DLD1 (cell line): ENCODE measurements at regions not wholly inside any gene's neighbourhood (a gene's known extent, or its start where the extent isn't known, plus 50 kb on each side); places are given as distances from the start of the nearest gene placed in this dataset.
"Not testable (repeated sequence)": the region's sequence is repeated elsewhere in the genome, so short reads cannot be mapped to it uniquely, and the experiment has no call there.

ENCODE experiments used
- in situ Hi-C: cut with HindIII; loops from 2 replicates; pipeline ENCODE4 v1.10.0; 2017; ENCODE audit warnings: low sequenced_read_pairs

DNA sequence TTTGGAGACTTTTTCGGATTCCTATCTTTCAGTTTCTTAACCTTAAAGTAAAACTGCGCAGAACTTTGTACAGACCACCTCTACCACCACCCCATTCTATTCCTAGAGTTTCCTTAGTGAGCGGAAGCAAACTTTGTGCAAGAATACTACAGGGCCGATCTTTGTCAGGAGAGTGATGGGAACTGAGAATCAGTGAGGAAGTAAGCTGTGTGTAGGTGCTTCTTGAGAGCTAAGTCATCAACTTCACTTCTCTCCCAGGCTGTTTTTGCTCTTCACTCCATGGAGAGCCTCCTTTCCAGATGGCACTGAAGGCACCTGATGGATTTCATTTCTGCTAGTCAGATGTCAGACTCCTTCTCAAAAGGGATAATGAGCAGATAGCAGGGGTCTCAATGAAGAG, 127.3 kb downstream of the SPATA31D1 start:
- in situ Hi-C loops, result no loop called here

DNA sequence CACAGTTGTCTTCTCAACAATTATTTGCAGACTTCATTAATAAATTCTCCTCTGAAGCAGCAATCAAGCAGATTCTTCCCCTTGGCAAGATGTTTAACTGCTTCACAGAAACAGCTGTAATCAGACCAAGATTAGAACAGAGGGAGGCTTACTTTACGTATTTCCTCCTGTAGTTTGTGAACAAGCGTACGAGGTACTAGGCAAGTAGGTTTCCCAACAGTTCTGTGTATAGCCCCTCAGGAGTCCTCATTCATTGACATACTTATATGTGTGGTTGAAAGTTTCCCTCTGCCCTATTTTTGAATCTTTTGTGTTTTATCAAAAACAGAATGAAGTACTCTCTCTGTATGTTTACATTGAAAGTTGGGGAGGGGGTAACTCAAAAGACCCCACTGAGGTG, 128.0 kb downstream of the SPATA31D1 start:
- in situ Hi-C loops, result no loop called here

DNA sequence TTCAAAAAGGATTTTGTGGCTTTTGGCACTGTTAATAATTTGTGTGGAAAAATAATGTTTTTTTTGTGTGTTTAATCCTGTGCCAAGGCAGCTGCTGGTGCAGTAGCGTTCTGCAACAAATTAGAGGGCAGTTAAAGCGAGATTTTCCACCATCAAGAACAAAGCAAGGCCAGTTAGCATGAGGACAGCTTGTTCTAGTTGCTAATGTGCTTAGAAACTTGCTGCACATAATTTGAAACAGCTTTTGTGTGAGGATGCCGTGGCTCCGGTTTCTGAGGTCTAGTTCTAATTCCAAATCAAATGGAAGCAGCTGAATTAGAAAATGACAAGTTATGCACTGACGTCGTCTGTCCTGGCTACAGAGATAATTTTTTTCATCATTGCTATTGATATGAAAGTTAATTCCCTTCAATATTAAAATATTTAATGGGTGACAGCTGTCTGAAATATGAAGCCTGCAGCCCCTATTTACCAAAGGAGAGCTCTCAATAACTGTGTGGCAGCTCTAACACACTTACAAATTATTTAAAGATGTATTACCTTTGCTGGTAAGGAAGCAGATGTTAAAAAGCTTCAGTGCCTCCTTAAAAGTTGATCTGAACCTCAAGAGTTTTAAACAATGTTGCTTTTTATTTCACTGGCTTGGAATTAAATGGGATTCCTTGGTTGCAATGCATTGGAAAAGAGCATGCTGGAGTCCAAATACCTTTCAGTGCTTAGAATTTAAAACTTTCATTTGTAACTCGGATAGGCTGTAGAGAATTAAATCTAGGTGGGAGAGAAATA, 128.6 kb downstream of the SPATA31D1 start:
- in situ Hi-C loops, result no loop called here

GRCh38 chr9:82122731-82123130, 134.2 kb downstream of the SPATA31D1 start:
- in situ Hi-C loops, result no loop called here

- in situ Hi-C loops, result no loop called here
Observed at GRCh38 chr9:82124090-82124489, 135.5 kb downstream of the SPATA31D1 start.

GRCh38 chr9:82126256-82126655, 137.7 kb downstream of the SPATA31D1 start:
- in situ Hi-C loops, result no loop called here

DNA sequence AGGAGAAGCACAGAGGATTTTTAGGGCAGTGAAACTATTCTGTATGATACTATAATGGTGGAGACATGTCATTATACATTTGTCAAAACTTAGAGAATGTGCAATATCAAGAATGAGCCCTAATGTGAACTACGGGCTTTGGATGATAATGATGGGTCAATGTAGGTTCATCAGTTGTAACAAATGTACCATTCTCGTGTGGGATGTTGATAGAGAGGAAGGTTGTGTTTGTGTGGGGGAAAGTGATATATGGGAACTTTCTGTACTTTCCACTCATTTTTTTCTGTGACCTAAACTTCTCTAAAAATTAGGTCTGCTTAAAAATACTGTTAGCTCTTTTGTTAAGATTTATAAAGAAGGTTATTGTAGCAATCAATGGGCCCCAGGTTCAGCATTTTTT, 138.9 kb downstream of the SPATA31D1 start:
- in situ Hi-C loops, result no loop called here

- in situ Hi-C loops, result no loop called here
Observed at GRCh38 chr9:82128011-82128696, 139.6 kb downstream of the SPATA31D1 start.

GRCh38 chr9:82129708-82130107, 141.1 kb downstream of the SPATA31D1 start:
- in situ Hi-C loops, result no loop called here

DNA sequence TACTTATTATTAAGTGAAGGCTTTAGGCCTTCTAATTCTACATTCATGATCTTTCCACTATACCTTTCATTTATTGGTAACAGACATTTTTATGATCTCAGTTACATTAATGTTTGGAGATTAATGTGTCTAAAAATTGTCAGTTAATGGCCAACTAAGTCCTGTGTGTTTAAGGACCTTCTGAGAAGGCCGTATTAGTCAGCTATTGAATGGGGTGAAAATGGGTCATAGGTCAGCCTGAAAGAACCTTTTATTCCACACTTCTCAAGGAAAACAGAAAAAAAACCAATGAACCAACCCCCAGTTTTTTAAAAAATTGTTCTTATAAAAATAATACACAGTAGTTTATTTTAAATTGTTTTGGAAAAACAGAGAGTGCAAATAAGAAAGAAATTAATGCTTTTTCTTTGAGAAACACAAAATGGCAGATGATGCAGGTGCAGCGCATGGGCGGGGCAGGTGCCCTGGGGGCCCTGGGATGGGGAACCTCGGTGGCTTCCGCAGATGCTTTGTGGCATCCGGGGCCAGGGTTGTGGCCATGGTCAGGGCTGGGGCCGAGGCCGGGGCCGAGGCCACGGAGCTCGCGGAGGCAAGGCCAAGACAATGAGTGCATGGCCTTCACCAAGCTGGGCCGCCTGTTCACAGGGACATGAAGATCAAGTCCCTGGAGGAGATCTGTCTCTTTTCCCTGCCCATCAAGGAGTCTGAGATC, 141.9 kb downstream of the SPATA31D1 start:
- in situ Hi-C loops, result no loop called here

GRCh38 chr9:82131072-82131471, 142.5 kb downstream of the SPATA31D1 start:
- in situ Hi-C loops, result no loop called here

- in situ Hi-C loops, result no loop called here
Observed at GRCh38 chr9:82132024-82132423, 143.5 kb downstream of the SPATA31D1 start.

DNA sequence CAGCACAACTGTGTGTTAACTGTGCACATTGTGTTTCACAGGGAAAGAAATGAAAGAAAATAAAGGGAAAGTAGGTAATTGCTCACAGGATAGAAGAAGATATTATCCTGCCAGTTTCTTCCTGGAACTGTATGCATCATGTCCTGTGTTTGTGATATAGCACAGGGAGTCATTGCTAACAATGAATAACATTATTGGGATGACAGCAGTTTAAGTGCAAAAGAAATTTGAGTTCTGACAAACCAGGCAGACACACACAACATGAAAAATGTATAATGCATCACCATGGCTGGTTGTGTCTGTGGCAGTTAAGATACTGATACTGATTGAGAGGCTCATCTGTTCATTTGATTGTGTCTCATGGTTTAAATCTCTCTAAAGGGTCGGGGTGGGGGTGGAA, 145.4 kb downstream of the SPATA31D1 start:
- in situ Hi-C loops, result no loop called here

GRCh38 chr9:82135106-82135505, 146.5 kb downstream of the SPATA31D1 start:
- in situ Hi-C loops, result no loop called here

DNA sequence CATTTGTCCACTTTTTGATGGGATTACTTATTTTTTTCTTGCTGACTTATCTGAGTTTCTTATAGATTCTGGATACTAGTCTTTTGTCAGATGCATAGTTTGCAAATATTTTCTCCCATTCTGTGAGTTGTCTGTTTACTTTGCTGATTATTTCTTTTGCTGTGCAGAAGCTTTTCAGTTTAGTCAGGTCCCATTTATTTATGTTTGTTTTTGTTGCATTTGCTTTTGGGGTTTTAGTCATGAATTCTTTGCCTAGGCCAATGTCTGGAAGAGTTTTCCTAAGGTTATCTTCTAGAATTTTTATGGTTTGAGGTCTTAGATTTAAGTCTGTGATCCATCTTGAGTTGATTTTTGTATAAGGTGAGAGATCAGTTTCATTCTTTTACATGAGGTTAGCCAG, 149.5 kb downstream of the SPATA31D1 start:
- in situ Hi-C loops, result not testable (repeated sequence)

DNA sequence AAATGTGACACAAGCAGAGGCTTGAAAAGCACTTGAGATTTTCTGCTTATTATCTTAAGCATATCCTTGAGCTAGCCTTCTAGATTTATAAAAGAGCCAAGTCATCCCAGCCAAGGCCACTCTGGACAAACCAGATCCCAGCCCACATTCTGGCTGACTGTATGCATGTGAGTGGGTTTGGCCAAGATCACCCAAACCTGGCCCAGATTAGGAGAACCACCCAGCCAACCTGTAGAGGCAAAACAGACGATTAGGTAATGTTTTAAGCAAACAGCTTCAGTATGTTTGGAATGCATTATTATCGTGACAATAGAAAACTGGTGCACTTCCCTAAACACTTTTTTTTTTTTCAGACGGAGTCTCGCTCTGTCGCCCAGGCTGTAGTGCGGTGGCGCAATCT, 151.9 kb downstream of the SPATA31D1 start:
- in situ Hi-C loops, result no loop called here

DNA sequence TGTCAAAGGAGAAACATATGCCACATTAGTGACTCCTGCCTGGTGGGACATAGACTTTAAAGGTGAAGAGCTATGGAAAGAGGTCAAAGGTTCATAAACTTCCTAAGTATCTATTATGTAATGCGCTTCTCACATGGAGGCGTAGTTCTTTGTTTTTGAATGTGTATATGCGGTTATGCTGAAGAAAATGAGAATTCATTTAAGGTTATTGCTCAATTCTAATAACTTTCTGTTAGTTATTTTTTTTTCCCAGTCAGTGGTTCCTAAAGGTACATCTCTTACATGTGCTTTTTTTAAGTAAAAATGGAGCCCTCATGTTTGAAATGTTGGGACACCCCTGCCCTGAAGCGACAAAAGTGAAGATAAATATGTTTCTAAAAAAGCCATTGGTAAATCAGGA, 156.2 kb downstream of the SPATA31D1 start:
- in situ Hi-C loops, result no loop called here

DNA sequence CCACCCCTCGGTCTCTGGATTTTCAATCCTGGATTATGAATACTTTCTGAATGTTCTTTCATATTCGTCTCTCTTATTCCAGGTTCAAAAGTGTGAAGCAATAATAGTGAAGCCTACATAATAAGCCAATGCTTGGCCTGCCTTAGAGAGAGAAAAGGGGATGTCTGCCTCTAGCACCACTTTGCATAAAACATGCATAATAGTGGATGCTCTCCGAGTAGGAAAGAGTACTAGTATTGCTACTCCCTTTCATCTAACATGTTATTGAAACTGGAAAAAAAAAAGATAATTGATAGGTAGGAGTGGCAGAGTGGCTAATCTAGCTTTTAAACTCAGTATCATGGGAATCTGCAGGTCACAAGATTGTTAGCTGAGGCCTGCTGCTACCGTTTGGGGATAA, 158.1 kb downstream of the SPATA31D1 start:
- in situ Hi-C loops, result no loop called here

GRCh38 chr9:82147798-82148425, 159.3 kb downstream of the SPATA31D1 start:
- in situ Hi-C loops, result no loop called here

GRCh38 chr9:82148426-82148810, 159.8 kb downstream of the SPATA31D1 start:
- in situ Hi-C loops, result no loop called here

GRCh38 chr9:82148901-82149461, 160.4 kb downstream of the SPATA31D1 start:
- in situ Hi-C loops, result no loop called here
